ENCODE measurements at regions not wholly inside any gene's neighbourhood (a gene's known extent, or its start where the extent isn't known, plus 50 kb on each side); places are given as distances from the start of the nearest gene placed in this dataset.

- TF ChIP-seq CTCF (IDR thresholded peaks at IDR 0.05): no peak
- TF ChIP-seq POLR2A (IDR thresholded peaks at IDR 0.05): no peak
These were observed 764.7 kb downstream of the TRIML1 start for GRCh38 chr4:188903986-188904385.
